ENCODE measurements at regions not wholly inside any gene's neighbourhood (a gene's known extent, or its start where the extent isn't known, plus 50 kb on each side); places are given as distances from the start of the nearest gene placed in this dataset.
A peak's percentile ranks its signal among the peaks of the same experiment; 100 is the strongest.
"Not testable (repeated sequence)": the region's sequence is repeated elsewhere in the genome, so short reads cannot be mapped to it uniquely, and the experiment has no call there.

GRCh38 chr9:28121366-28121765, 548.1 kb upstream of the C9orf72 start:
- no peak for DNase-seq

DNA sequence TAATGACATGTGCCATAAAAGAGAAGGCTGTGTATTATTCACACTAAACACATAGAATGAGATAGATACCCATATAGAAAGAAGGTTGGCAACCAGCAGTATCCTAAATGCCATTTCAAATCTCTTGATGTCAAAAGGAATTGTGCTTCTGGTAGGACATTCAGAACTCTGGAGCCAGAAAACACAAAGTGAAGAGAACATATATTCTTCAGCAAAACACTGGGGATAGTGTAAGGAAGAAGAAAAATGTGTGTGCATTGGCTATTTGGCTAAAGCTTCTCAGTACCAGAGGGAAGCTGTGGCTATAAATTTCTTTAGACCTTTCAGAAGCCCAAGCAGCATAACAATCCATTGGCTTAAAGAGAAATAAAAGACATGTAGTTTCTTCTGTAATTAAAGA, 551.6 kb upstream of the C9orf72 start:
- DNase-seq = no peak

GRCh38 chr9:28127101-28127500, 553.8 kb upstream of the C9orf72 start:
- DNase-seq = no peak

DNA sequence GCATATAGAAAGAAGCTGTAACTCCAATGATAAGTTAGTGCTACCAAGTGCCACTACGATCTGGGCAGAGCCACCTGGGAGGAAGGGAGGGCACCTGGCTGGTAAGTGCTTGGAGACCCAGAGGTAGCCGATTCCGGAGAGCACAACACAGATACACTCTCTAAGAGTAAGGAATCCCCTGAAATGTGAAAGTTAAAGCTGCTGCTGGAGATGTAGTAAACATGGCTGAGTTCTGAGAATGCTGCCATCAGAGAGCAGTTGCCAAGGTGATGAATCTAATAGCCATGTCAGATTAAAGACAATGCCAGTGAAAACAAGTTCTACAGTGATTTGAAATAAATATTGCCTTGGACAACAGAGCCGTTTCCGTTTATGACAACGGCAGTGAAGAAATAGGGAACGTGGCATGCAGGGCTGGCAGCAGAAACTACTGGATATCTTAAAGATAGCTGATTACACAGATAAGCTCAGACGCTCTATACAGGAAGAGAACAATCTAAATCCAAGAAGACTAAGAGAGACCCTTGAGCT, 561.2 kb upstream of the C9orf72 start:
- no peak for DNase-seq

DNA sequence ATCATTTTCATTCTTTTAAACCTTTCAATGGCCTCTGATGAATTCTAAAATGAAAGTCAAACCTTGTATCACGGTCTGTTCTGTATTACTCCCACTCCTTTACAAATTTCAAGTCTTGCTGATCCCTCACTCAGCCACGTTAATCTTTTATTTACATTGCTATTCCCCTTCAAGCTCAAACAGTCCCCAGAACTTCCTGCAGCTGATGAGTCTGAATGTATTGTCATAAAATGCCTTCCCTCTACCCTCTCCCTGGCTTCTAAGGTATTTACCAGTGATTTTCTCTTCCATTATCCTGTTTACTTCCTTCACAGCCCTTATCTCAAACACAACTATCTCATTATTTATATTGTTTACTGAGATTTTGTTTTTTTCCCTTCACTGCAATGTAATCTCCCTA, 562.3 kb upstream of the C9orf72 start:
- no peak for DNase-seq

- DNase-seq = no peak
Observed at GRCh38 chr9:28136113-28136512, 562.8 kb upstream of the C9orf72 start.

- not testable (repeated sequence) for DNase-seq
Observed at GRCh38 chr9:28147430-28147829, 574.1 kb upstream of the C9orf72 start.

DNA sequence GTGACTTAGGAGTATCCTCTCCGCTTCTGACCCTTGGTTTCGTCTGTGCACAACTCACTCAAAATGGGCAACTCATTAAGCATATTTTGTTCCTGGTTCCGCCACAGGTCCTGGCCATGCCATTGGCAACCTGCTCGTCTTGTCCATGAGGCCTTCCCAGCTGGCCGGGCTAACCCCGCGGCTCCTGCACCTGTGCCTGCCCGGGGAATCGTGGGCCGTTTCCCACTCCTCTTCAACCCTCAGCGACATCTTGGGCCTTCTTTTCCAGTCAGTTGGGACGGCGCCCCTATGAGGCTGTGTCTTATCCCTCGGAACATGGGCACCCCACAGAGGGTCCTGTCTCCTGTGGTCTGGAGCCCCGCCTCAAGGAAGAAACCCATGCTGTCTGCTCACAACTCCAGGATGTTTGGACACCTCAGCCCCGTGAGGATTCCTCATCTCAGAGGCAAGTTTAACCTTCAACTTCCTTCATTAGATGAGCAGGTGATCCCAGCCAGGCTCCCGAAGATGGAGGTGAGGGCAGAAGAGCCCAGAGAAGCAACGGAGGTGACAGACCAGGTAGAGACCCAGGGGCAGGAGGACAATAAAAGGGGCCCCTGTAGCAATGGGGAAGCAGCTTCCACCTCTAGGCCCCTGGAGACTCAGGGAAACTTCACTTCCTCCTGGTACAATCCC, 574.8 kb upstream of the C9orf72 start:
- DNase-seq = not testable (repeated sequence)

GRCh38 chr9:28149361-28150050, 576.2 kb upstream of the C9orf72 start:
- DNase-seq = not testable (repeated sequence)

DNA sequence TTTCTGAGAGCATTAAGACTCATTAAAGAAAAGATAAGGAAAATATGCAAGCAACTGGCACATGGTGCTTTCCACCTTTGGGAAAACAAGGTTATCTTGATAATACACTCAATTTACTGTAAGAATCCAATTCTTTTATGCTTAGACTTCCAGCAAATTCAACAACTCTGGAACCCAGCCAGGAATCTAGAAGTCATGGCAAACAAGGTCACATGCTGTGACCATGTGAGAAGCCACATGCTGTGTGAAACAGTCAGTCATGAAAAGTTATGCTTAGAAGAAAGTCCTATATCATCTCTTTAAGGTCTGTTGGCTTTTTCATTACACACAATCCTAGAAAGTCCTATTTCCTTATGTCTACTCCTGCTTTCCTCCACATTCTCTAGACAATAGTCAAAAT, 581.8 kb upstream of the C9orf72 start:
- no peak for DNase-seq

DNA sequence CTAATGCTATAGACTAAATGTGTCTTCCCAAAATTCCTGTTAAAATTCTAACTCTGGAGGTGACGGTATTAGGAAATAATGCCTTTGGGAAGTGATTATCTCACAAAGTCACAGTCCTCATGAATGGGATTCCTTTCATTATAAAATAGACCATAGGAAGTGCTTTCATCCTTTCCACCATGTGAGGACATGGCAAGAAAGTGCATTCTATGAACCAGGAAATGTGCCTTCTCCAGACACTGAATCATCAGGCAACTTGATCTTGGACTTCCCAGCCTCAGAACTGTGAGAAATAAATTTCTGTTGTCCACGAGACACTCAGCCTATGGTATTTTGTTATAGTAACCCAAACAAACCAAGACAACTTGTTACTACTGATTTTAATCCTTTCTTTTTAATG, 582.4 kb upstream of the C9orf72 start:
- no peak for DNase-seq

- DNase-seq = no peak
Observed at GRCh38 chr9:28158451-28158850, 585.2 kb upstream of the C9orf72 start.

GRCh38 chr9:28163619-28164018, 590.3 kb upstream of the C9orf72 start:
- DNase-seq = no peak

GRCh38 chr9:28166179-28166578, 592.9 kb upstream of the C9orf72 start:
- DNase-seq = no peak

- no peak for DNase-seq
Observed at GRCh38 chr9:28177142-28177541, 603.9 kb upstream of the C9orf72 start.

DNA sequence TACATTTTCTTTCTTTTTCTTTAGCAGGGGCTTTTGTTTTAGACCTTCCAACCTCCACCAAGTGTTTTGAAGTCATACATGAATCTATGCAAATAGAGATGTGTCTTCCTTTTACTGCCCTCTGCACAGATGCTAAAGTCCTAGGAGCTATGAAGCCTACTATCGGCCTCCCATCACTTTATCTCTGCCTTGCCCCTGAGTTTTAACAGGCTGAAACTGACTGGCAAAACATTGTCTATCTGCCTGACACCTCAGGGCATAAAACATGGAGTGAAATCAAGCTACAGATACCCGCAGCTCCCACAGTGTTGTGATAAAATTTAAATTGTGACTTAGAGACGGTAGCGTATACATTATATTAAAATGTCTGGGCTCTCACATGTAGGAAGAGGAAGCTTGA, 604.6 kb upstream of the C9orf72 start:
- DNase-seq = no peak

DNA sequence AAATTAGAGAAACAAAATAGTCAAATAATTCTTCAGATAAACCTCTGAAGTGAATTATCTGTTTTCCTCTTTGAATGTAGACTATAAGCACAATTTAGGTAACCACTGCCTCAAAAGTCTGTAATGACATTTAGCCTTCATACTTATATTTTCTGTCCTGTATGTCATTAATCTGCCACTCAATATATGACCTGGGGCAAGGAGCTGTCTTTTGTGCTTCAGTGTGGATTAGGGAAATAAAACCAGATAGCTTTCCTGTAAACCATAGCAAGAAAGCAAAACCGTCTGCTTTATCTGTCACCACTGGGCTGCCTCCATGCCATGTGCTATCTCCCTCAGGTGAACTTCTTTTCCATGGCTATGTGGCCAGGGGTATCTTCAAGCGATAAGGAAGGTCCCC, 606.6 kb upstream of the C9orf72 start:
- no peak for DNase-seq

DNA sequence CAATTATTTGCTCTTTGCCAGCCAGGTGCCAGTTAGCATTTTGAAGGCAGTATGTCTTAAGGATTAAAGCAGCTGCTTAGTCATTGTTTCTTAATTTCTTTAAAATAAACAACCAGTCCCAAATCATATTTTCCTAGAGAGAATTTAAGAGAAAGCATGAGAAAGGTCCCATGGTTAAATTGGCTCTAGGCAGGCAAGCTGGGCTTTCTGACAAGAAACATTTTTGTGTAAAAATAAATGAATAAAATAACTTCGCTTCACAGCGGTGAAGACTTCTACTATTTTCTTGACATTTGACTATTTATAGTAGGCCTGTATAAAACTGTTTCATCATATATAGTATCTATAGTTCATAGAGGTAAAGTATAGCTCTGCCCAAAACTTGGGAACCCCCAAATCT, 617.7 kb upstream of the C9orf72 start:
- no peak for DNase-seq

DNA sequence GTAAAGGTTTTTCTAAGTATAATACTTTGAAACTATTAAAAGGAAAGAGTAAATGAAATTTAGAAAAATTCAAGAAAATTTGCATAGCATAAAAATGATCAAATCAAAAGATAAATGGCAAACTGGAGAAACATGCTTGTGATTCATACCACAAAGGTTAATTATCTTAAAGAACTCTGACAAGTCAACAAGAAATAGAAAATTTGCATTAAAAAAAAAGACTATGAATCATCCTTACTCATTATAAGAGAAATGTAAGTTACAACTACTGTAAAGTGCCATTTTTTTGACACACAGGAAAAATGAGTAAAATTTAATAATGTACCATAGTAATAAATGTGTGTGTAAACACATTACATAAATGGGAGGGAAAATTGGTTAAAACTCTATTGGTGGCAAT, 624.4 kb upstream of the C9orf72 start:
- DNase-seq = no peak

GRCh38 chr9:28203036-28203435, 629.8 kb upstream of the C9orf72 start:
- DNase-seq = no peak

GRCh38 chr9:28206280-28206679, 633.0 kb upstream of the C9orf72 start:
- DNase-seq = no peak

- no peak for DNase-seq
Observed at GRCh38 chr9:28207657-28208056, 634.4 kb upstream of the C9orf72 start.

GRCh38 chr9:28209130-28209529, 635.8 kb upstream of the C9orf72 start:
- no peak for DNase-seq

DNA sequence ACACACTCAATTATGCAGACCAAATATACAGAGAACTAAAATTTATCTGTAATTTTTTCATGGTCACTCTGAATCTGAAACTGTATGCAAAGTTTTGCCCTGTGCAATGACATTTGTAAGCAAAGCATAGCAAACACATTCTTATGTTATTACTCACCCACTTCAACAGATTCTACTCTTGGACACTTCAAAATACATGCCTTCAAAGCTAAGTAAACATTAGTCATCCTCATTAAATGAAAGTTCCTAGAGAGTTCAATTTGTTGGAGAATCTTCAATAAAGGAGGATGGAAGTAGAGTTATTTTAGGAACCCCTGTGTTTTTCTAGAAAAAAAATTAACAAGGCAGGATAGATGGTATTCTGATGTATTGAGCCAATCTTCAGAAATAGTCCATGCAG, 639.7 kb upstream of the C9orf72 start:
- DNase-seq = peak; percentile 34 to 86

Measured in SW 1271 (cell line).